WTC11 (cell line): ENCODE measurements at regions not wholly inside any gene's neighbourhood (a gene's known extent, or its start where the extent isn't known, plus 50 kb on each side); places are given as distances from the start of the nearest gene placed in this dataset.

Experiments used
- CTCF ChIP-seq: fragments of 200-600 bp; IDR thresholded peaks from 2 replicates; pipeline ENCODE4 v1.8.0; 2022; ENCODE audit warnings: antibody characterized with exemption
- PRRX2 ChIP-seq: fragments of 250-450 bp; sonication (Bioruptor Pico); IDR thresholded peaks from 2 replicates; pipeline ENCODE4 v1.8.0; 2021; ENCODE audit warnings: mild to moderate bottlenecking
- RORB ChIP-seq: fragments of 250-450 bp; sonication (Bioruptor Pico); IDR thresholded peaks from 2 replicates; pipeline ENCODE4 v1.9.0; 2021; ENCODE audit warnings: mild to moderate bottlenecking
- STAT6 ChIP-seq: sonication (generic); formaldehyde crosslinking; conservative IDR thresholded peaks from 2 replicates; pipeline ENCODE4 v1.8.1; 2023; ENCODE audit warnings: mild to moderate bottlenecking, low read depth, missing genetic modification reagents, moderate library complexity
- ZNF281 ChIP-seq: sonication (generic); formaldehyde crosslinking; IDR thresholded peaks from 2 replicates; pipeline ENCODE4 v1.8.0; 2023; ENCODE audit warnings: mild to moderate bottlenecking, missing genetic modification reagents
- TF ChIP-seq, protein P1 (sequence below): fragments of 250-450 bp; sonication (Bioruptor Pico); IDR thresholded peaks from 2 replicates; pipeline ENCODE4 v1.8.0; 2021; ENCODE audit warnings: mild to moderate bottlenecking
- TF ChIP-seq, protein P2 (sequence below): fragments of 250-450 bp; sonication (Bioruptor Pico); conservative IDR thresholded peaks from 2 replicates; pipeline ENCODE4 v1.9.0; 2021; ENCODE audit warnings: mild to moderate bottlenecking

GRCh38 chr20:33940666-33941065 is 53.0 kb upstream of the RALY start (continued):
- TF ChIP-seq, protein P1, sequence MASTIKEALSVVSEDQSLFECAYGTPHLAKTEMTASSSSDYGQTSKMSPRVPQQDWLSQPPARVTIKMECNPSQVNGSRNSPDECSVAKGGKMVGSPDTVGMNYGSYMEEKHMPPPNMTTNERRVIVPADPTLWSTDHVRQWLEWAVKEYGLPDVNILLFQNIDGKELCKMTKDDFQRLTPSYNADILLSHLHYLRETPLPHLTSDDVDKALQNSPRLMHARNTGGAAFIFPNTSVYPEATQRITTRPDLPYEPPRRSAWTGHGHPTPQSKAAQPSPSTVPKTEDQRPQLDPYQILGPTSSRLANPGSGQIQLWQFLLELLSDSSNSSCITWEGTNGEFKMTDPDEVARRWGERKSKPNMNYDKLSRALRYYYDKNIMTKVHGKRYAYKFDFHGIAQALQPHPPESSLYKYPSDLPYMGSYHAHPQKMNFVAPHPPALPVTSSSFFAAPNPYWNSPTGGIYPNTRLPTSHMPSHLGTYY: no peak
- no peak for TF ChIP-seq PRRX2
- TF ChIP-seq, protein P2, sequence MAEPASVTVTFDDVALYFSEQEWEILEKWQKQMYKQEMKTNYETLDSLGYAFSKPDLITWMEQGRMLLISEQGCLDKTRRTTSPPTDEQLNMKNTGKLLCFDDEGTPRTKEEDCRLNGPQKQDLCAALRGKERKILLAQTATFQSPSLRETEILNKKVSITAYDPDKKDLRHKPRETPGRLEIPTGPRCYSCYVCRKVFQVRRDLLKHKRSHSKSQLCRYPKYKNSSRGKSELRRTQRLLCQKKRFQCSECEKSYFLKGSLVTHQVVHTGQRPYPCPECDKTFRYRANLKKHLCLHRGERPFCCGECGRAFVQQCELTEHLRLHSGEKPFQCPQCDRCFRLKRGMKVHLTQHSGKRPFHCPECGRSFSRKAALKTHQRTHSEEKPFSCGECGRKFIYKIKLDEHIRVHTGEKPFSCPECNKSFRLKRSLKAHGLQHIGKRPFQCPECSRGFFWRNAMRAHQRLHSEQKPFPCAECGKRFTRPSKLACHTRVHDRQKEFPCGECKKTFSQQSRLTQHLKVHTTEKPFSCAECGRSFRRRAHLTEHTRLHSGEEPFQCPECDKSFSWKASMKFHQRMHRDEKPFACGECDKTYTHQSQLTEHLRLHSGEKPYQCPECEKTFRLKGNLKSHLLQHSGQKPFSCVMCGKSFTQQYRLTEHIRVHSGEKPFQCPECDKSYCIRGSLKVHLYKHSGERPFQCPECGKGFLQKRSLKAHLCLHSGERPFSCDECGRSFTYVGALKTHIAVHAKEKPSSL (CRISPR knock-in tag): no peak
- no peak for TF ChIP-seq ZNF281
- TF ChIP-seq CTCF: no peak
- TF ChIP-seq STAT6 (CRISPR knock-in tag): no peak
- TF ChIP-seq RORB (CRISPR knock-in tag): no peak
- TF ChIP-seq, all 79 proteins: peak for 0
